ENCODE measurements at regions not wholly inside any gene's neighbourhood (a gene's known extent, or its start where the extent isn't known, plus 50 kb on each side); places are given as distances from the start of the nearest gene placed in this dataset.
A peak's percentile ranks its signal among the peaks of the same experiment; 100 is the strongest.
"Not testable (repeated sequence)": the region's sequence is repeated elsewhere in the genome, so short reads cannot be mapped to it uniquely, and the experiment has no call there.

GRCh38 chr10:22079921-22080320 lies 76.4 kb upstream of the DNAJC1 start:
- H3K4me2 ChIP-seq (ENCODE audit: low read length); H4K8ac ChIP-seq (ENCODE audit: low read depth, low read length); H2AK5ac ChIP-seq (ENCODE audit: low read length); H3K4me3 ChIP-seq (ENCODE audit: low read length); H3K18ac ChIP-seq (ENCODE audit: low read length); H3K36me3 ChIP-seq (ENCODE audit: control insufficient read depth, insufficient read depth, low read length); H2BK15ac ChIP-seq (replicated peaks; ENCODE audit: low read depth); H3K27ac ChIP-seq (ENCODE audit: low read depth, low read length); H3K4me1 ChIP-seq (ENCODE audit: control insufficient read depth, low read depth, low read length); H3K23ac ChIP-seq (ENCODE audit: low read length); H3K27me3 ChIP-seq (ENCODE audit: insufficient read depth, low read length, poor library complexity); H4K5ac ChIP-seq (ENCODE audit: low read length); H3K9ac ChIP-seq (ENCODE audit: low read length); H2BK120ac ChIP-seq (ENCODE audit: low read depth, low read length); H2BK5ac ChIP-seq (ENCODE audit: low read length); H3K79me2 ChIP-seq (ENCODE audit: control insufficient read depth, insufficient read depth, low read length); H3K56ac ChIP-seq (ENCODE audit: low read length); H3K4ac ChIP-seq (ENCODE audit: low read depth, low read length); H3K79me1 ChIP-seq (ENCODE audit: low read length): not testable (repeated sequence)
- peak; percentile 37 for DNase-seq
- no CpG with 5 or more reads among the region's 5 CpGs for WGBS (ENCODE audit: extremely low coverage, insufficient coverage, low lambda C conversion rate)

GRCh38 chr10:22071332-22071731 lies 67.8 kb upstream of the DNAJC1 start:
- no peak overlapping the region for H2BK15ac ChIP-seq (replicated peaks; ENCODE audit: low read depth)
- H2BK120ac ChIP-seq (ENCODE audit: low read depth, low read length), result no peak overlapping the region
- no peak overlapping the region for H3K23ac ChIP-seq (ENCODE audit: low read length)
- no peaks in the 10 kb centered on the region for H3K4me1 ChIP-seq (ENCODE audit: control insufficient read depth, low read depth, low read length)
- no peaks in the 10 kb centered on the region for H3K36me3 ChIP-seq (ENCODE audit: control insufficient read depth, insufficient read depth, low read length)
- H3K4ac ChIP-seq (ENCODE audit: low read depth, low read length), result no peak overlapping the region
- no peak for DNase-seq
- no peak overlapping the region for H4K5ac ChIP-seq (ENCODE audit: low read length)
- H3K27ac ChIP-seq (ENCODE audit: low read depth, low read length), result no peak overlapping the region
- H2BK5ac ChIP-seq (ENCODE audit: low read length), result no peak overlapping the region
- H3K27me3 ChIP-seq (ENCODE audit: insufficient read depth, low read length, poor library complexity), result no peaks in the 10 kb centered on the region
- H3K18ac ChIP-seq (ENCODE audit: low read length), result no peak overlapping the region
- no CpG with 5 or more reads among the region's 1 CpG for WGBS (ENCODE audit: extremely low coverage, insufficient coverage, low lambda C conversion rate)
- H3K9ac ChIP-seq (ENCODE audit: low read length), result no peak overlapping the region
- no peak overlapping the region for H4K8ac ChIP-seq (ENCODE audit: low read depth, low read length)
- H3K4me2 ChIP-seq (ENCODE audit: low read length), result no peak overlapping the region
- H2AK5ac ChIP-seq (ENCODE audit: low read length), result no peak overlapping the region
- H3K56ac ChIP-seq (ENCODE audit: low read length), result no peak overlapping the region
- no peaks in the 10 kb centered on the region for H3K79me2 ChIP-seq (ENCODE audit: control insufficient read depth, insufficient read depth, low read length)
- H3K4me3 ChIP-seq (ENCODE audit: low read length), result no peak overlapping the region
- no peaks in the 10 kb centered on the region for H3K79me1 ChIP-seq (ENCODE audit: low read length)

- no peak overlapping the region for H3K56ac ChIP-seq (ENCODE audit: low read length)
- no peak for DNase-seq
- WGBS (ENCODE audit: extremely low coverage, insufficient coverage, low lambda C conversion rate), result no CpG with 5 or more reads among the region's 1 CpG
- H3K79me1 ChIP-seq (ENCODE audit: low read length), result no peaks in the 10 kb centered on the region
- H3K23ac ChIP-seq (ENCODE audit: low read length), result no peak overlapping the region
- no peak overlapping the region for H2AK5ac ChIP-seq (ENCODE audit: low read length)
- H3K79me2 ChIP-seq (ENCODE audit: control insufficient read depth, insufficient read depth, low read length), result no peaks in the 10 kb centered on the region
- no peak overlapping the region for H2BK120ac ChIP-seq (ENCODE audit: low read depth, low read length)
- H3K4me2 ChIP-seq (ENCODE audit: low read length), result no peak overlapping the region
- H4K5ac ChIP-seq (ENCODE audit: low read length), result no peak overlapping the region
- H3K18ac ChIP-seq (ENCODE audit: low read length), result no peak overlapping the region
- H3K4me1 ChIP-seq (ENCODE audit: control insufficient read depth, low read depth, low read length), result no peaks in the 10 kb centered on the region
- no peaks in the 10 kb centered on the region for H3K27me3 ChIP-seq (ENCODE audit: insufficient read depth, low read length, poor library complexity)
- H3K36me3 ChIP-seq (ENCODE audit: control insufficient read depth, insufficient read depth, low read length), result no peaks in the 10 kb centered on the region
- H2BK5ac ChIP-seq (ENCODE audit: low read length), result no peak overlapping the region
- no peak overlapping the region for H4K8ac ChIP-seq (ENCODE audit: low read depth, low read length)
- H3K9ac ChIP-seq (ENCODE audit: low read length), result no peak overlapping the region
- no peak overlapping the region for H3K27ac ChIP-seq (ENCODE audit: low read depth, low read length)
- no peak overlapping the region for H3K4ac ChIP-seq (ENCODE audit: low read depth, low read length)
- no peak overlapping the region for H3K4me3 ChIP-seq (ENCODE audit: low read length)
- H2BK15ac ChIP-seq (replicated peaks; ENCODE audit: low read depth), result no peak overlapping the region
Measured at GRCh38 chr10:22067091-22067490, 63.6 kb upstream of the DNAJC1 start.

GRCh38 chr10:22060984-22061383 lies 57.5 kb upstream of the DNAJC1 start:
- H3K79me1 ChIP-seq (ENCODE audit: low read length); H3K36me3 ChIP-seq (ENCODE audit: control insufficient read depth, insufficient read depth, low read length); H3K23ac ChIP-seq (ENCODE audit: low read length); H3K4me3 ChIP-seq (ENCODE audit: low read length); H4K5ac ChIP-seq (ENCODE audit: low read length); H2BK120ac ChIP-seq (ENCODE audit: low read depth, low read length); H3K56ac ChIP-seq (ENCODE audit: low read length); H4K8ac ChIP-seq (ENCODE audit: low read depth, low read length); H2BK15ac ChIP-seq (replicated peaks; ENCODE audit: low read depth); H3K4ac ChIP-seq (ENCODE audit: low read depth, low read length); H2BK5ac ChIP-seq (ENCODE audit: low read length); H3K4me2 ChIP-seq (ENCODE audit: low read length); DNase-seq; H3K79me2 ChIP-seq (ENCODE audit: control insufficient read depth, insufficient read depth, low read length); H3K9ac ChIP-seq (ENCODE audit: low read length); H3K4me1 ChIP-seq (ENCODE audit: control insufficient read depth, low read depth, low read length); H3K27me3 ChIP-seq (ENCODE audit: insufficient read depth, low read length, poor library complexity); H3K18ac ChIP-seq (ENCODE audit: low read length); H3K27ac ChIP-seq (ENCODE audit: low read depth, low read length); H2AK5ac ChIP-seq (ENCODE audit: low read length): not testable (repeated sequence)
- no CpG with 5 or more reads among the region's 6 CpGs for WGBS (ENCODE audit: extremely low coverage, insufficient coverage, low lambda C conversion rate)

GRCh38 chr10:22058201-22058600 lies 54.7 kb upstream of the DNAJC1 start:
- H2AK5ac ChIP-seq (ENCODE audit: low read length), result no peak overlapping the region
- H3K4me2 ChIP-seq (ENCODE audit: low read length), result no peak overlapping the region
- no peak overlapping the region for H3K18ac ChIP-seq (ENCODE audit: low read length)
- no peak overlapping the region for H4K8ac ChIP-seq (ENCODE audit: low read depth, low read length)
- no peaks in the 10 kb centered on the region for H3K27me3 ChIP-seq (ENCODE audit: insufficient read depth, low read length, poor library complexity)
- no peak overlapping the region for H4K5ac ChIP-seq (ENCODE audit: low read length)
- DNase-seq, result no peak
- no peaks in the 10 kb centered on the region for H3K36me3 ChIP-seq (ENCODE audit: control insufficient read depth, insufficient read depth, low read length)
- no peak overlapping the region for H3K4me3 ChIP-seq (ENCODE audit: low read length)
- H3K23ac ChIP-seq (ENCODE audit: low read length), result no peak overlapping the region
- H3K4ac ChIP-seq (ENCODE audit: low read depth, low read length), result no peak overlapping the region
- no peaks in the 10 kb centered on the region for H3K79me1 ChIP-seq (ENCODE audit: low read length)
- no peak overlapping the region for H3K56ac ChIP-seq (ENCODE audit: low read length)
- no peak overlapping the region for H3K27ac ChIP-seq (ENCODE audit: low read depth, low read length)
- H3K4me1 ChIP-seq (ENCODE audit: control insufficient read depth, low read depth, low read length), result no peaks in the 10 kb centered on the region
- H3K79me2 ChIP-seq (ENCODE audit: control insufficient read depth, insufficient read depth, low read length), result no peaks in the 10 kb centered on the region
- no peak overlapping the region for H3K9ac ChIP-seq (ENCODE audit: low read length)
- no peak overlapping the region for H2BK15ac ChIP-seq (replicated peaks; ENCODE audit: low read depth)
- H2BK5ac ChIP-seq (ENCODE audit: low read length), result no peak overlapping the region
- no peak overlapping the region for H2BK120ac ChIP-seq (ENCODE audit: low read depth, low read length)
- no CpG with 5 or more reads among the region's 2 CpGs for WGBS (ENCODE audit: extremely low coverage, insufficient coverage, low lambda C conversion rate)

- no peak overlapping the region for H3K23ac ChIP-seq (ENCODE audit: low read length)
- peak; percentile 74 for DNase-seq
- no peak overlapping the region for H4K8ac ChIP-seq (ENCODE audit: low read depth, low read length)
- no peak overlapping the region for H3K4ac ChIP-seq (ENCODE audit: low read depth, low read length)
- H3K79me1 ChIP-seq (ENCODE audit: low read length), result no peaks in the 10 kb centered on the region
- H3K79me2 ChIP-seq (ENCODE audit: control insufficient read depth, insufficient read depth, low read length), result no peaks in the 10 kb centered on the region
- no peak overlapping the region for H3K9ac ChIP-seq (ENCODE audit: low read length)
- no peaks in the 10 kb centered on the region for H3K4me1 ChIP-seq (ENCODE audit: control insufficient read depth, low read depth, low read length)
- no peak overlapping the region for H3K4me2 ChIP-seq (ENCODE audit: low read length)
- no CpG with 5 or more reads among the region's 1 CpG for WGBS (ENCODE audit: extremely low coverage, insufficient coverage, low lambda C conversion rate)
- H3K4me3 ChIP-seq (ENCODE audit: low read length), result no peak overlapping the region
- H3K27ac ChIP-seq (ENCODE audit: low read depth, low read length), result no peak overlapping the region
- H4K5ac ChIP-seq (ENCODE audit: low read length), result no peak overlapping the region
- H3K56ac ChIP-seq (ENCODE audit: low read length), result no peak overlapping the region
- no peak overlapping the region for H2BK120ac ChIP-seq (ENCODE audit: low read depth, low read length)
- no peaks in the 10 kb centered on the region for H3K36me3 ChIP-seq (ENCODE audit: control insufficient read depth, insufficient read depth, low read length)
- H2BK5ac ChIP-seq (ENCODE audit: low read length), result no peak overlapping the region
- no peak overlapping the region for H2BK15ac ChIP-seq (replicated peaks; ENCODE audit: low read depth)
- no peaks in the 10 kb centered on the region for H3K27me3 ChIP-seq (ENCODE audit: insufficient read depth, low read length, poor library complexity)
- no peak overlapping the region for H2AK5ac ChIP-seq (ENCODE audit: low read length)
- H3K18ac ChIP-seq (ENCODE audit: low read length), result no peak overlapping the region
Measured at GRCh38 chr10:22054961-22055360, 51.4 kb upstream of the DNAJC1 start.
